RKO (cell line): ENCODE measurements at regions not wholly inside any gene's neighbourhood (a gene's known extent, or its start where the extent isn't known, plus 50 kb on each side); places are given as distances from the start of the nearest gene placed in this dataset.

Source experiments
- DNase-seq: peaks from one replicate; pipeline ENCODE4 v3.0.0-alpha.2; 2016; ENCODE audit warnings: low spot score

GRCh38 chr9:81112627-81113452, 576.5 kb downstream of the TLE1 start:
- no peak for DNase-seq

GRCh38 chr9:81108821-81109220, 580.5 kb downstream of the TLE1 start:
- DNase-seq, result no peak

- no peak for DNase-seq
These were observed 581.0 kb downstream of the TLE1 start for GRCh38 chr9:81108391-81108790.

- DNase-seq, result no peak
These were observed 585.5 kb downstream of the TLE1 start for GRCh38 chr9:81103597-81104471.

- no peak for DNase-seq
These were observed 592.1 kb downstream of the TLE1 start for GRCh38 chr9:81097131-81097847.

- DNase-seq, result no peak
These were observed 592.7 kb downstream of the TLE1 start for GRCh38 chr9:81096625-81097024.

GRCh38 chr9:81092057-81092456, 597.3 kb downstream of the TLE1 start:
- DNase-seq, result no peak

GRCh38 chr9:81088341-81088740, 601.0 kb downstream of the TLE1 start:
- DNase-seq, result no peak

GRCh38 chr9:81086416-81086815, 602.9 kb downstream of the TLE1 start:
- no peak for DNase-seq

GRCh38 chr9:81083854-81084512, 605.4 kb downstream of the TLE1 start:
- peak; percentile 32 for DNase-seq

- DNase-seq, result peak; percentile 0
These were observed 606.3 kb downstream of the TLE1 start for GRCh38 chr9:81083067-81083466.

- DNase-seq, result no peak
These were observed 607.1 kb downstream of the TLE1 start for GRCh38 chr9:81082221-81082620.

- no peak for DNase-seq
These were observed 608.4 kb downstream of the TLE1 start for GRCh38 chr9:81080900-81081299.

- no peak for DNase-seq
These were observed 609.2 kb downstream of the TLE1 start for GRCh38 chr9:81080185-81080584.

- no peak for DNase-seq
These were observed 610.3 kb downstream of the TLE1 start for GRCh38 chr9:81079055-81079454.

GRCh38 chr9:81078555-81078954, 610.8 kb downstream of the TLE1 start:
- DNase-seq, result no peak

GRCh38 chr9:81077572-81077971, 611.8 kb downstream of the TLE1 start:
- DNase-seq, result no peak

GRCh38 chr9:81076131-81076530, 613.2 kb downstream of the TLE1 start:
- no peak for DNase-seq

- DNase-seq, result no peak
These were observed 615.1 kb downstream of the TLE1 start for GRCh38 chr9:81074221-81074620.

- DNase-seq, result no peak
These were observed 615.5 kb downstream of the TLE1 start for GRCh38 chr9:81073821-81074220.

GRCh38 chr9:81072758-81073157, 616.6 kb downstream of the TLE1 start:
- DNase-seq, result no peak

- no peak for DNase-seq
These were observed 618.2 kb downstream of the TLE1 start for GRCh38 chr9:81071108-81071507.
